ENCODE measurements at regions not wholly inside any gene's neighbourhood (a gene's known extent, or its start where the extent isn't known, plus 50 kb on each side); places are given as distances from the start of the nearest gene placed in this dataset.

GRCh38 chr16:65958086-65958485 is 408.4 kb upstream of the CDH5 start:
- H3K4me3 ChIP-seq (ENCODE audit: low read depth, low read length) = no peak overlapping the region
- TF ChIP-seq CTCF (IDR thresholded peaks at IDR 0.05; ENCODE audit: low read depth, low read length, missing control alignments) = no peak
- DNase-seq (ENCODE audit: low read depth) = no peak
- in situ Hi-C loops (cut with HindIII; ENCODE audit: low sequenced_read_pairs) = no loop called here

- in situ Hi-C loops (cut with HindIII; ENCODE audit: low sequenced_read_pairs) = no loop called here
- DNase-seq (ENCODE audit: low read depth) = no peak
- no peak for TF ChIP-seq CTCF (IDR thresholded peaks at IDR 0.05; ENCODE audit: low read depth, low read length, missing control alignments)
- H3K4me3 ChIP-seq (ENCODE audit: low read depth, low read length) = no peak overlapping the region
Observed at GRCh38 chr16:65956100-65956499, 410.4 kb upstream of the CDH5 start.

GRCh38 chr16:65954446-65954845 is 412.0 kb upstream of the CDH5 start:
- in situ Hi-C loops (cut with HindIII; ENCODE audit: low sequenced_read_pairs) = no loop called here
- H3K4me3 ChIP-seq (ENCODE audit: low read depth, low read length) = no peak overlapping the region

GRCh38 chr16:65950211-65950610 is 416.3 kb upstream of the CDH5 start:
- TF ChIP-seq CTCF (IDR thresholded peaks at IDR 0.05; ENCODE audit: low read depth, low read length, missing control alignments) = no peak
- no peak for DNase-seq (ENCODE audit: low read depth)
- in situ Hi-C loops (cut with HindIII; ENCODE audit: low sequenced_read_pairs) = no loop called here
- no peak overlapping the region for H3K4me3 ChIP-seq (ENCODE audit: low read depth, low read length)

More at GRCh38 chr16:65954446-65954845, 412.0 kb upstream of the CDH5 start:
- no peak for TF ChIP-seq CTCF (IDR thresholded peaks at IDR 0.05; ENCODE audit: low read depth, low read length, missing control alignments)
- no peak for DNase-seq (ENCODE audit: low read depth)

- in situ Hi-C loops (cut with HindIII; ENCODE audit: low sequenced_read_pairs) = no loop called here
- no peak for DNase-seq (ENCODE audit: low read depth)
- no peak for TF ChIP-seq CTCF (IDR thresholded peaks at IDR 0.05; ENCODE audit: low read depth, low read length, missing control alignments)
- H3K4me3 ChIP-seq (ENCODE audit: low read depth, low read length) = no peak overlapping the region
Observed at GRCh38 chr16:65948361-65948760, 418.1 kb upstream of the CDH5 start.

GRCh38 chr16:65947951-65948350 is 418.5 kb upstream of the CDH5 start:
- DNase-seq (ENCODE audit: low read depth) = no peak
- in situ Hi-C loops (cut with HindIII; ENCODE audit: low sequenced_read_pairs) = no loop called here
- H3K4me3 ChIP-seq (ENCODE audit: low read depth, low read length) = no peak overlapping the region
- TF ChIP-seq CTCF (IDR thresholded peaks at IDR 0.05; ENCODE audit: low read depth, low read length, missing control alignments) = no peak

GRCh38 chr16:65945493-65945892 is 421.0 kb upstream of the CDH5 start:
- H3K4me3 ChIP-seq (ENCODE audit: low read depth, low read length) = no peak overlapping the region
- no peak for DNase-seq (ENCODE audit: low read depth)
- in situ Hi-C loops (cut with HindIII; ENCODE audit: low sequenced_read_pairs) = no loop called here
- no peak for TF ChIP-seq CTCF (IDR thresholded peaks at IDR 0.05; ENCODE audit: low read depth, low read length, missing control alignments)

Data from astrocyte of the cerebellum (primary cell).